Heart left ventricle (tissue), 13 donors: ENCODE measurements at regions not wholly inside any gene's neighbourhood (a gene's known extent, or its start where the extent isn't known, plus 50 kb on each side); places are given as distances from the start of the nearest gene placed in this dataset.

Source experiments
- CTCF ChIP-seq, 12 donors: fragments of 200-600 bp; sonication (generic) in 4 of 12; IDR thresholded peaks; one replicate each; pipeline versions ENCODE4 v1.5.0 to v1.8.0; 2018 to 2022; ENCODE audit warnings: antibody characterized with exemption in 12 of 12, mild to moderate bottlenecking in 5 of 12
- POLR2A ChIP-seq, 2 donors: fragments of 450-650 bp; IDR thresholded peaks; one replicate each; pipeline ENCODE4 v1.6.1; 2017; ENCODE audit warnings: antibody characterized with exemption in 2 of 2, mild to moderate bottlenecking in 2 of 2, moderate library complexity in 2 of 2
- donor health status: ischemic (EF 13 %, LVEDD 7.1; RV severe dilation, severe dysfunction).
- donor health status: DM: no; HTN: yes; CAD: no.
- donor health status: DM: no; HTN: no; CAD: no.
- donor health status: ischemic (EF 25% LVEDD 6.9; RV normal size, moderate dysfunction).
- donor health status: ischemic (EF 25% LVEDD 5.7; RV mildly dilated, moderate dysfunction).
- donor health status: ischemic (EF 35%, LVEDD 5.7; RV mildly dilated, moderate dysfunction).
- donor health status: nonischemic (EF 11% LVEDD 7.7; RV severe dilation, severe dysfunction).
- donor health status: DM: yes; HTN: yes; CAD: no.
- donor health status: PGD.
- donor health status: ischemic (EF 29% LVEDD 5.4; RV normal size, mild dysfunction).
- donor health status: nonischemic (EF 23%, LVEDD 6.1; RV moderate dilation, normal function).

- TF ChIP-seq CTCF (IDR thresholded peaks at IDR 0.05) (no peak), POLR2A (IDR thresholded peaks at IDR 0.05) (no peak)
These were observed 531.8 kb upstream of the CDH6 start for GRCh38 chr5:30661730-30662129.
